Calu3 (cell line): ENCODE measurements at regions not wholly inside any gene's neighbourhood (a gene's known extent, or its start where the extent isn't known, plus 50 kb on each side); places are given as distances from the start of the nearest gene placed in this dataset.

Experiments
- BruUV-seq: library from RNA; stranded (reverse); fragments of 400-500 nt; replicated peaks from 2 replicates; lab custom pipeline; 2021; lab: Mats Ljungman, UMichigan
- CTCF ChIA-PET: fragments of 300-600 bp; sonication (Branson Sonifier 250); formaldehyde crosslinking; loops from one replicate; lab custom pipeline; 2022; ENCODE audit warnings: antibody characterized with exemption; lab: Charles Lee
- DNase-seq: peaks from one replicate; pipeline ENCODE4 v3.0.0; 2022
- H3K27ac Mint-ChIP-seq: one replicate; pipeline ENCODE4 v1.8.0; 2022; ENCODE audit warnings: mixed read lengths; ENCODE audit not compliant: unreplicated experiment
- H3K27me3 Mint-ChIP-seq: one replicate; pipeline ENCODE4 v1.8.0; 2022; ENCODE audit warnings: mixed read lengths; ENCODE audit not compliant: unreplicated experiment
- H3K36me3 Mint-ChIP-seq: one replicate; pipeline ENCODE4 v1.8.0; 2022; ENCODE audit warnings: mild to moderate bottlenecking, moderate library complexity, mixed read lengths; ENCODE audit not compliant: insufficient read depth, unreplicated experiment
- H3K4me1 Mint-ChIP-seq: one replicate; pipeline ENCODE4 v1.8.0; 2022; ENCODE audit warnings: mild to moderate bottlenecking, low read depth, mixed read lengths; ENCODE audit not compliant: unreplicated experiment
- H3K4me3 Mint-ChIP-seq: one replicate; pipeline ENCODE4 v1.8.0; 2022; ENCODE audit warnings: mild to moderate bottlenecking, low read depth, moderate library complexity, mixed read lengths; ENCODE audit not compliant: unreplicated experiment
- H3K9me3 Mint-ChIP-seq: one replicate; pipeline ENCODE4 v1.8.0; 2022; ENCODE audit warnings: low read depth, mixed read lengths; ENCODE audit not compliant: unreplicated experiment
- CTCF ChIP-seq: fragments of 200-600 bp; IDR thresholded peaks from one replicate; pipeline ENCODE4 v1.8.0; 2022; ENCODE audit warnings: antibody characterized with exemption; ENCODE audit not compliant: unreplicated experiment
- intact Hi-C: fragments of 100-400 bp; cut with micrococcal nuclease; formaldehyde crosslinking; loops from one replicate; pipeline ENCODE4 v1.10.0; 2022; ENCODE audit not compliant: unreplicated experiment

- CTCF ChIA-PET = no interaction called here
- no peak for DNase-seq
- intact Hi-C loops = no loop called here
- no peak for TF ChIP-seq CTCF
- Mint-ChIP-seq H3K9me3 (no peaks in the 10 kb centered on the region), H3K4me1 (peaks cover 14% of the 10 kb centered on the region), H3K4me3 (no peak overlapping the region), H3K27ac (no peak overlapping the region), H3K36me3 (no peaks in the 10 kb centered on the region), H3K27me3 (no peaks in the 10 kb centered on the region)
- no TSS peak for BruUV-seq
Measured at GRCh38 chr6:113731541-113731940, 125.6 kb upstream of the MARCKS start.

- H3K9me3 Mint-ChIP-seq = no peaks in the 10 kb centered on the region
- no peaks in the 10 kb centered on the region for H3K36me3 Mint-ChIP-seq
- CTCF ChIA-PET = no interaction called here
- no peak for DNase-seq
- no peak for TF ChIP-seq CTCF
- H3K4me3 Mint-ChIP-seq = no peak overlapping the region
- peaks cover 14% of the 10 kb centered on the region for H3K4me1 Mint-ChIP-seq
- H3K27ac Mint-ChIP-seq = no peak overlapping the region
- intact Hi-C loops = no loop called here
- no TSS peak for BruUV-seq
- H3K27me3 Mint-ChIP-seq = no peaks in the 10 kb centered on the region
Measured at GRCh38 chr6:113732384-113732966, 124.7 kb upstream of the MARCKS start.

DNA sequence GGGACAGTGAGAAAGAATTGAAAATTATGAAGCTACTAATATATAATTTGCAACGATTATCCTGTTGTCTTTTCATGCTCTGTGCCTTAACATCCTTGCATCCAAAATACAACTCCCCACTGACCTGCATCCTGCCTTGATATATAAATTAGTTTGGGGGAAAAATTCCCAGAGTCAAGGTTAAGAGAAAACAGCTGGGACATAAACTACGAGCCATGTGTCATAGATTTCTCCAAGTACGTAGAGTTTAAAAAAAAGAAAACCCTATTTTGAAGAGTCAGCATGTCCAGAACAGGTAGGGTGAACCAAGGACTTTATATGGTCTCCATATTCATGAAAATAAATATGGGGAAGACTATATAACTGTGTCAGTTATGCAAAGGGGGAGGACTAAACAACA, 123.8 kb upstream of the MARCKS start:
- no peaks in the 10 kb centered on the region for H3K9me3 Mint-ChIP-seq
- CTCF ChIA-PET = no interaction called here
- no peak for DNase-seq
- H3K27ac Mint-ChIP-seq = no peak overlapping the region
- no peak for TF ChIP-seq CTCF
- intact Hi-C loops = no loop called here
- peaks cover 14% of the 10 kb centered on the region for H3K4me1 Mint-ChIP-seq
- no TSS peak for BruUV-seq
- no peaks in the 10 kb centered on the region for H3K36me3 Mint-ChIP-seq
- H3K4me3 Mint-ChIP-seq = no peak overlapping the region
- no peaks in the 10 kb centered on the region for H3K27me3 Mint-ChIP-seq

GRCh38 chr6:113734982-113735381, 122.2 kb upstream of the MARCKS start:
- no peak for DNase-seq
- intact Hi-C loops = no loop called here
- H3K4me3 Mint-ChIP-seq = no peak overlapping the region
- no peak for TF ChIP-seq CTCF
- CTCF ChIA-PET = interaction anchor here (0.6 kb wide), 1 partner anchor 103 kb away, joined by 3 read pairs; no protein-coding TSS in a partner anchor
- H3K9me3 Mint-ChIP-seq = no peaks in the 10 kb centered on the region
- H3K4me1 Mint-ChIP-seq = peaks cover 14% of the 10 kb centered on the region
- H3K27ac Mint-ChIP-seq = no peak overlapping the region
- BruUV-seq = no TSS peak
- no peaks in the 10 kb centered on the region for H3K36me3 Mint-ChIP-seq
- no peaks in the 10 kb centered on the region for H3K27me3 Mint-ChIP-seq
